ENCODE measurements at regions not wholly inside any gene's neighbourhood (a gene's known extent, or its start where the extent isn't known, plus 50 kb on each side); places are given as distances from the start of the nearest gene placed in this dataset.

DNA sequence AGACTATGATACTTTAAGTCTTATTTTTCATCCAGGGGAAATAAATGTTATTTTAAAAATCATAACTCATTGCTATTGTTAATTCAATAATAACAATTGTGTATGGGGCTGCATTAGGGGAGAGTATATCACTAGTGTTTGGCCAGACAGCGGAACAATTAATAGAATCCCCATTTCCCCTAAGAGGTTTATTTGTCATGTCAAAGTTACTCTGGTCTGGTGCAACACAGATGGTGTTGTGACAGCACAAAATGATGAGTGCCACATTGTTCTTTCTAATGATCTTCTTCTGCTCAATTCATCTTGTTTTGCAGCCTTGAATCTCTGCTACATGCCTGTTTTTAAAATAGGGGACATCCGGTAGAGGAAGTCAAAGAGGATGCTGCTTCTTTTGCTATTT is 351.6 kb downstream of the NSUN3 start (continued):
- TF ChIP-seq ZNF776 (tag by site-specific recombination; IDR thresholded peaks at IDR 0.05; ENCODE audit: borderline replicate concordance) = no peak

DNA sequence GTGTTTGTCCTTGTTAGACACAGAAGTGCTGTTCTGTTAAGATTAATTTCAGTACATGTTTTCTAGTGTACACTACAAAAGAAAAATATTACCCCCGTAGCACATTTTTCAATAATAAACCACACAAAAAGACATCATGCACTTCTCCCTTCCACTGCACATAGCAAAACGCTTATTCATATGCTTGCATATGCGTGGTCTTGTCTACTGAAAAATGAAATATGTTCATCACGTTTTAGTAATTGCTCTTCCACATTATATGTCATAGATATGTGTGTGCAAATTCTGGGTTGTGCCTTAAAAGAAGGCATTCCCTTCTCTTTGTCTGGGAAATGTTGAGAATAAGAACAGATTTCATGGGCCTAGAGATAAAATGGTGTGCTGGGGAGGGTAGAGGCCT is 353.9 kb downstream of the NSUN3 start:
- no peaks in the 10 kb centered on the region for H3K9me3 ChIP-seq (ENCODE audit: control insufficient read depth, insufficient read depth, low read depth, low read length)
- TF ChIP-seq ZNF514 (tag by site-specific recombination; IDR thresholded peaks at IDR 0.05) = no peak
- no peak for TF ChIP-seq ZNF510 (tag by site-specific recombination; IDR thresholded peaks at IDR 0.05; ENCODE audit: insufficient replicate concordance)
- no peak for TF ChIP-seq ZNF660 (tag by site-specific recombination; IDR thresholded peaks at IDR 0.05)
- no peak for TF ChIP-seq ZNF214 (tag by site-specific recombination; IDR thresholded peaks at IDR 0.05; ENCODE audit: borderline replicate concordance)
- TF ChIP-seq ZSCAN16 (tag by site-specific recombination; IDR thresholded peaks at IDR 0.05) = no peak
- no peak for TF ChIP-seq OVOL3 (tag by site-specific recombination; IDR thresholded peaks at IDR 0.05)
- no peak for TF ChIP-seq ZNF639 (tag by site-specific recombination; IDR thresholded peaks at IDR 0.05)
- TF ChIP-seq, protein P1, sequence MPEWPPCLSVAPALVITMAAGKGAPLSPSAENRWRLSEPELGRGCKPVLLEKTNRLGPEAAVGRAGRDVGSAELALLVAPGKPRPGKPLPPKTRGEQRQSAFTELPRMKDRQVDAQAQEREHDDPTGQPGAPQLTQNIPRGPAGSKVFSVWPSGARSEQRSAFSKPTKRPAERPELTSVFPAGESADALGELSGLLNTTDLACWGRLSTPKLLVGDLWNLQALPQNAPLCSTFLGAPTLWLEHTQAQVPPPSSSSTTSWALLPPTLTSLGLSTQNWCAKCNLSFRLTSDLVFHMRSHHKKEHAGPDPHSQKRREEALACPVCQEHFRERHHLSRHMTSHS (tag by site-specific recombination; IDR thresholded peaks at IDR 0.05) = no peak
- H3K4me1 ChIP-seq (ENCODE audit: control insufficient read depth, insufficient read depth, low read length) = no peaks in the 10 kb centered on the region
- H3K27ac ChIP-seq (ENCODE audit: extremely low read depth, low read depth, low read length) = no peak overlapping the region
- CTCF ChIA-PET = no interaction called here
- POLR2A ChIA-PET = no interaction called here
- no peak overlapping the region for H3K4me3 ChIP-seq (ENCODE audit: low read depth, low read length)
- no peaks in the 10 kb centered on the region for H3K36me3 ChIP-seq (ENCODE audit: control insufficient read depth in 2 of 2, insufficient read depth in 1 of 2, low read length in 2 of 2)

GRCh38 chr3:94417963-94418455 is 355.1 kb downstream of the NSUN3 start:
- H3K27ac ChIP-seq (ENCODE audit: extremely low read depth, low read depth, low read length) = no peak overlapping the region
- POLR2A ChIA-PET = no interaction called here
- no peaks in the 10 kb centered on the region for H3K4me1 ChIP-seq (ENCODE audit: control insufficient read depth, insufficient read depth, low read length)
- no peak overlapping the region for H3K4me3 ChIP-seq (ENCODE audit: low read depth, low read length)
- no peaks in the 10 kb centered on the region for H3K9me3 ChIP-seq (ENCODE audit: control insufficient read depth, insufficient read depth, low read depth, low read length)
- no peak for TF ChIP-seq ZXDB (tag by site-specific recombination; IDR thresholded peaks at IDR 0.05)
- no peak for TF ChIP-seq ZNF202 (tag by site-specific recombination; IDR thresholded peaks at IDR 0.05; ENCODE audit: borderline replicate concordance)
- no peak for TF ChIP-seq IKZF3 (tag by site-specific recombination; IDR thresholded peaks at IDR 0.05)
- TF ChIP-seq ZNF560 (tag by site-specific recombination; IDR thresholded peaks at IDR 0.05; ENCODE audit: borderline replicate concordance) = no peak
- CTCF ChIA-PET = no interaction called here
- H3K36me3 ChIP-seq (ENCODE audit: control insufficient read depth in 2 of 2, insufficient read depth in 1 of 2, low read length in 2 of 2) = no peaks in the 10 kb centered on the region

DNA sequence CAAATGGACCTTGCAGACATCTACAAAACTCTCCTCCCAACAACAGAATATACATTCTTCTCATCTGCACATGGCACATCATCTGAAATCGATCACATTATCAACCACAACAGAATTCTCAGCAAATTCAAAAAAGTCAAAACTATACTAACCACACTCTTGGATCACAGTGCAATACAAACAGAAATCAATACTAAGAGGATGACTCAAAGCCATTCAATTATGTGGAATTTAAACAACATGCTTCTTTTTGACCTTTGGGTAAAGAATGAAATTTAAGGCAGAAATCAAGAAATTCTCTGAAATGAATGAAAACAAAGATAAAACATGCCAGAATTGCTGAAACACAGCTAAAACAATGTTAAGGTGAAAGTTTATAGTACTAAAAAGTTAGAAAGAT is 358.1 kb downstream of the NSUN3 start:
- no peak overlapping the region for H3K27ac ChIP-seq (ENCODE audit: extremely low read depth, low read depth, low read length)
- POLR2A ChIA-PET = interaction anchor here (0.5 kb wide), 1 partner anchor 120 kb away, joined by 3 read pairs; no protein-coding TSS in a partner anchor
- CTCF ChIA-PET = no interaction called here
- TF ChIP-seq ZXDB (tag by site-specific recombination; IDR thresholded peaks at IDR 0.05) (no peak), KLF9 (tag by site-specific recombination; IDR thresholded peaks at IDR 0.05; ENCODE audit: low read depth) (no peak), FEZF1 (tag by site-specific recombination; IDR thresholded peaks at IDR 0.05) (no peak), ZNF155 (tag by site-specific recombination; IDR thresholded peaks at IDR 0.05) (no peak), ZNF16 (tag by site-specific recombination; IDR thresholded peaks at IDR 0.05; ENCODE audit: low read depth) (no peak), PRDM1 (tag by site-specific recombination; IDR thresholded peaks at IDR 0.05) (no peak)
- no peaks in the 10 kb centered on the region for H3K4me1 ChIP-seq (ENCODE audit: control insufficient read depth, insufficient read depth, low read length)
- H3K36me3 ChIP-seq (ENCODE audit: control insufficient read depth in 2 of 2, insufficient read depth in 1 of 2, low read length in 2 of 2) = no peaks in the 10 kb centered on the region
- H3K9me3 ChIP-seq (ENCODE audit: control insufficient read depth, insufficient read depth, low read depth, low read length) = no peaks in the 10 kb centered on the region
- no peak overlapping the region for H3K4me3 ChIP-seq (ENCODE audit: low read depth, low read length)

Measured in HEK293 (cell line).